Subcutaneous abdominal adipose tissue (tissue), 5 donors: ENCODE measurements at regions not wholly inside any gene's neighbourhood (a gene's known extent, or its start where the extent isn't known, plus 50 kb on each side); places are given as distances from the start of the nearest gene placed in this dataset.

Source experiments
- H3K27ac ChIP-seq: one replicate; pipeline ENCODE4 v1.7.0; 2013; ENCODE audit warnings: low read depth, mild to moderate bottlenecking, inconsistent platforms, low read length, moderate library complexity
- H3K27me3 ChIP-seq, 5 donors: one replicate each; pipeline ENCODE4 v1.7.0; 2013; ENCODE audit warnings: low read length in 5 of 5, inconsistent platforms in 1 of 5; ENCODE audit not compliant: control insufficient read depth in 5 of 5, insufficient read depth in 4 of 5
- H3K36me3 ChIP-seq, 5 donors: one replicate each; pipeline ENCODE4 v1.7.0; 2013; ENCODE audit warnings: low read length in 5 of 5; ENCODE audit not compliant: control insufficient read depth in 5 of 5, insufficient read depth in 5 of 5
- H3K4me1 ChIP-seq, 5 donors: one replicate each; pipeline ENCODE4 v1.7.0; 2013; ENCODE audit warnings: low read length in 5 of 5, mild to moderate bottlenecking in 3 of 5, moderate library complexity in 1 of 5; ENCODE audit not compliant: control insufficient read depth in 5 of 5, insufficient read depth in 5 of 5
- H3K4me3 ChIP-seq, 5 donors: one replicate each; pipeline ENCODE4 v1.7.0; 2013; ENCODE audit warnings: low read length in 5 of 5, low read depth in 1 of 5
- H3K9ac ChIP-seq, 5 donors: one replicate each; pipeline ENCODE4 v1.7.0; 2013; ENCODE audit warnings: low read length in 5 of 5, mild to moderate bottlenecking in 4 of 5, moderate library complexity in 3 of 5
- H3K9me3 ChIP-seq, 5 donors: one replicate each; pipeline ENCODE4 v1.7.0; 2013; ENCODE audit warnings: low read length in 5 of 5; ENCODE audit not compliant: control insufficient read depth in 5 of 5
- donor health status: healthy.
- donor health status: healthy.
- donor health status: healthy.
- donor health status: healthy.
- donor health status: healthy.

DNA sequence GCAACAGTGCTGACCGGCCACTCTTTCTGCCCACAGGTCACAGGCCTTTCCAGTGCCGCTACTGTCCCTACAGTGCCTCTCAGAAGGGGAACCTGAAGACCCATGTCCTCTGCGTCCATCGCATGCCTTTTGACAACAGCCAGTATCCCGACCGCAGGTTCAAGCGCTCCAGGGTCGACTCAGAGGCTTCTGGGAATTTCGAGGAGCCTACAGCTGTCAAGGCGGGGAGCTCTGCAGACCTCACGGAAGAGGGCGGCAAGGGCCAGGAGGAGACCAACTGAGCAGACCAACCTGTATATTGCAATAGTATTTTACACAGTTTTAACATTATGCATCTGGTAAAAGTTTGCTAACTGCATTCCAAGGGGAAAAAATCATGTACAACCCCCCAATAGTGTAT is 338.5 kb downstream of the ZNF536 start:
- Histone ChIP-seq H3K27ac (no peak overlapping the region), H3K9me3 (no peaks in the 10 kb centered on the region), H3K9ac (no peak overlapping the region), H3K4me3 (no peak overlapping the region), H3K27me3 (peaks cover 0 to 9% (median 4%) of the 10 kb centered on the region in 5 donors), H3K36me3 (no peaks in the 10 kb centered on the region), H3K4me1 (no peaks in the 10 kb centered on the region)

DNA sequence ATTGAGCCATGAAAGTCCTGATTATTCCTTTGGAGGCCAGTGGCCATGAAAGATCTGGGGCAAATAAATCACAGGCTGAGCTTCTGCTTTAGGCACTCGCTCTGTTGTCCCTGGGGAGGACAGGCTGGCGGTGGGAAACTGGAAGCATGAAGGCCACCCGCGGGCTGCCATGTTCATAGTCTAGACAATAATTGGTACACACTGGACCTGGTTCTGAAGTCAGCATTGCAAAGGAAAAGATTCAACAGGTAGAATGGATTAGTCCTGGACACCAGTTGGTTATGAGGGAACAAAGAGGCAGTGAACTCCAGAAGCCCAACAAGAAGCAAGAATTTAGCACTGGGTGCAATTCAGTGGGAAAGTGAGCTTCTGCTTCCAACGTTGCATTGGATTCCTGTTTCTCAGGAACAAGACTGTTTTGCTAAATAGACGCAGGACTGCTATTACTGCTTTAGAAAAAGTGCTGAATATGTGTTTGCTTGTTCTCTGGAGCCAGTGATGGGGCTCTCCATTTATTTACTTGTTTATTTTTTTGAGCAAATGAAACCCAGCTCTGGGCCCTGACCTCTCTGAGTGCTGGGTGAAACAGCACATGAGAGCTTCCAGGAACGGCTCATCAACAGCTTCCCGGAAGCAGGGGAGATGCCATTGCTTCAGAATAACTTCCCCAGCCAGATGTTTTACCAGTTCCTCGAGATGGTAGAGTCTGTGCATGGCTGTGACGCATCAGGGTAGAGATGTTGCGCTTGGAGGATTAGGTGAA is 336.4 kb downstream of the ZNF536 start:
- Histone ChIP-seq H3K9me3 (no peaks in the 10 kb centered on the region), H3K4me3 (no peak overlapping the region), H3K36me3 (no peaks in the 10 kb centered on the region), H3K4me1 (no peaks in the 10 kb centered on the region), H3K9ac (no peak overlapping the region), H3K27ac (no peak overlapping the region), H3K27me3 (peaks cover 0 to 9% (median 4%) of the 10 kb centered on the region in 5 donors)

DNA sequence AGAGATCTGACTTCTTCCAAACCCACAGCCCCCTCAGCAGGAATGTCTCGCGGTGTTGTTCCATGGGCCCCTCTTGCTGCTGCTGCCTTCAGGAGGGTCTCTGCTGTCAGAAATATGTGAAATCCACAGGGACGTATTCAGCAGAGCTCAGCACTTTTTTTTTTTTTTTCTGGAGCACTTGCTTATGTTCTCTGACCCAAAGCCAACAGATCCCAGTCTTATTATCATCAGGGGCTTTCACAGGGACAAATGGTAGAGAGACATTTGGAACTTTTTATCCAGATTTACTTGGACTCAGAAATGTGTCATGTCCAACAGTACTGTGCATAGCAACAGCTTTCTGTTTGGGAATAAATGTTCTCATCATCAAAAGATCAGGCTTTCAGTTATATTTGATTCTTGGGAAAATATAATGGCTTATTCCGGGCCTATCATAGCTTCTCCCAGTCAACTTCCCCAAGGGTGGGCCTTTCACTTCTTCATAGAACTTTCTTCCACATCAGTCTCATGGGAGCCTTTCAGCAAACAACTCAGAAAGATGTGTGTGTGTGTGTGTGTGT is 332.7 kb downstream of the ZNF536 start:
- H3K36me3 ChIP-seq = no peaks in the 10 kb centered on the region
- H3K27me3 ChIP-seq = peaks cover 0 to 5% (median 0%) of the 10 kb centered on the region in 5 donors
- H3K9me3 ChIP-seq = no peaks in the 10 kb centered on the region
- no peak overlapping the region for H3K27ac ChIP-seq
- no peaks in the 10 kb centered on the region for H3K4me1 ChIP-seq
- H3K4me3 ChIP-seq = no peak overlapping the region
- no peak overlapping the region for H3K9ac ChIP-seq

DNA sequence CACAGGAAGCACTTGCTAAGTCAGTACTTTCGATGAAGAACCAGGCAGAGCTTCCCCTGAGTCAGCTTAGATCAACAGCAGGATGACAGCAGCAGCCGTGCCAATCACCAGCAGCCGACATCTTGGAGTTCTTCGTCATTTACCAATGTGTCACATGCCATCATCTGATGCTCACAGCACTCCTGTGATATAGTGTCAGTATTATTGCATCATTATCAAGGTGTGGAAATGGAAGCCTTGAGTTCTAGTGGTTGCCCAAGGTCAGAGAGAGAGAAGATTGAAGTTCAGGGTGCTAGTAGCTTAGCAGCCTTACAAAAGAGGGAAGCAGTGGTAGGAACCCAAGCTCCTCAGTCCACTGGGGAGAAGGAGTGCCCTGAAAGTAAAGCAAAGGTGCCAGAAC is 331.5 kb downstream of the ZNF536 start:
- Histone ChIP-seq H3K4me3 (no peak overlapping the region), H3K27ac (no peak overlapping the region), H3K27me3 (peaks cover 0 to 5% (median 0%) of the 10 kb centered on the region in 5 donors), H3K9me3 (no peaks in the 10 kb centered on the region), H3K9ac (no peak overlapping the region), H3K36me3 (no peaks in the 10 kb centered on the region), H3K4me1 (no peaks in the 10 kb centered on the region)

GRCh38 chr19:30701178-30701577 is 329.0 kb downstream of the ZNF536 start:
- Histone ChIP-seq H3K9me3 (no peaks in the 10 kb centered on the region), H3K27ac (no peak overlapping the region), H3K36me3 (no peaks in the 10 kb centered on the region), H3K4me3 (no peak overlapping the region), H3K9ac (no peak overlapping the region), H3K4me1 (no peaks in the 10 kb centered on the region), H3K27me3 (peaks cover 0 to 2% (median 0%) of the 10 kb centered on the region in 5 donors)

- Histone ChIP-seq H3K36me3 (no peaks in the 10 kb centered on the region), H3K4me1 (no peaks in the 10 kb centered on the region), H3K27ac (no peak overlapping the region), H3K27me3 (peaks cover 0 to 3% (median 0%) of the 10 kb centered on the region in 5 donors), H3K9me3 (no peaks in the 10 kb centered on the region), H3K4me3 (no peak overlapping the region), H3K9ac (no peak overlapping the region)
These were observed 327.7 kb downstream of the ZNF536 start for GRCh38 chr19:30699871-30700280.

DNA sequence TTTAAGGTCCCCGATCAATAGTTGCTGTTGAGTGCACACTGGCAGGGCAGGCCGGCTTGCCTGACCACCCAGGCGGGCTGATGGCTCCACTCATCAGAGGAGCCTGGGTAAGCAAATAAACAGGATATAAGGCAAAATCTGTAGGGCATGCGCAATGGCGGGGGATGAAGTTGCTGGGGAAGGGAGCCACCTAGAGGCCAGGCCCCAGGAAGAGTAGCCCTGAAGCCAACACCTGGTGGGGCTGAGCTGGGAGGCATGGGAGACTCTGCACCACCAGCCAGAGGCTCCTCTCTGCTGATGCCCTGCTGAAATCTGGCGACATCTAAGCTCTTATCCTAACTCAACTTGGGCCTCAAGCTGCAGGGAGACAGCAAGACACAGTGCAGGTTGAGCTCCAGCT is 324.3 kb downstream of the ZNF536 start:
- H3K36me3 ChIP-seq = no peaks in the 10 kb centered on the region

DNA sequence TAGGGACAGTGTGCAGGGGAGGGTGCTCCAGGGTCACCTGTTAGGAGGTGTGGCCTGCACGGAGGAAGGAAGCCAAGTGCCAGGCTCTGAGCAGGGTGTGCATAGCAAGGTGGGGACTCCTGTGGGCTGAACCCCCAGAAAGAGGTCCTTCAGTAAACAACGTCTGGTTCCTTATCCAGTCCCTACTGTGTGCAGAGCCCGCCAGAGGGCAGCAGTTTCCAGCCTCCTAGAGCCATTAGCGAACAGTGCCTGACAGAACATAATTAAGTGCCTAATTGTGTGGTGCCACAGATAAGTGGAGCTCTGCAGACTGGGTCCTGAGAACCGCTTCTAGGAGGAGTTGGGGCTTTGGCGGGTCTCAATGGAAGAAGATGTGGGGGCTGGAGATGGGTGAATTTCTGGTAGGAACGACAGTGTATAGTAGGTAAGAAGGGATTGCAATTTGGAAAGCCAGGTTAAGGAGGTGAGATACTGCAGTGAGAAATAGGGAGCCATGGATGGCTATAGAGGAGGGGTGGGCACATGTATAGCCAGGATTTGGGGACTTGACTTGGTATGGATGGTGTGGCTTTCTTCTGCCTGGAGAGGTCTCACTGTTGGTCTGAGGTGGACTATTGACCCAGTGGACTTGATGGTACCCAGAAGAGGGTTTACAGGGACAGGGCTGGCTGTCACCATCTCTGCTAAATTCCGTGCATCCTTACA is 323.1 kb downstream of the ZNF536 start:
- Histone ChIP-seq H3K36me3 (no peaks in the 10 kb centered on the region), H3K9ac (no peak overlapping the region), H3K4me3 (no peak overlapping the region), H3K27ac (no peak overlapping the region), H3K4me1 (peaks cover 0 to 22% (median 19%) of the 10 kb centered on the region in 5 donors), H3K27me3 (peaks cover 6 to 17% (median 8%) of the 10 kb centered on the region in 5 donors), H3K9me3 (no peaks in the 10 kb centered on the region)

More for the DNA sequence above, 324.3 kb downstream of the ZNF536 start:
- no peak overlapping the region for H3K27ac ChIP-seq
- no peak overlapping the region for H3K9ac ChIP-seq
- H3K4me3 ChIP-seq = no peak overlapping the region
- no peaks in the 10 kb centered on the region for H3K9me3 ChIP-seq
- H3K27me3 ChIP-seq = peaks cover 0 to 10% (median 4%) of the 10 kb centered on the region in 5 donors
- peaks cover 0 to 22% (median 17%) of the 10 kb centered on the region in 5 donors for H3K4me1 ChIP-seq

GRCh38 chr19:30694156-30694755 is 322.1 kb downstream of the ZNF536 start:
- Histone ChIP-seq H3K27me3 (peaks cover 6 to 17% (median 8%) of the 10 kb centered on the region in 5 donors), H3K36me3 (no peaks in the 10 kb centered on the region), H3K9me3 (no peaks in the 10 kb centered on the region), H3K4me1 (peaks cover 0 to 22% (median 19%) of the 10 kb centered on the region in 5 donors), H3K9ac (no peak overlapping the region), H3K4me3 (no peak overlapping the region), H3K27ac (no peak overlapping the region)
